Spleen (tissue), 11 donors: ENCODE measurements at regions not wholly inside any gene's neighbourhood (a gene's known extent, or its start where the extent isn't known, plus 50 kb on each side); places are given as distances from the start of the nearest gene placed in this dataset.

ENCODE experiments used
- DNase-seq: peaks from one replicate; pipeline ENCODE4 v3.0.0-alpha.2; 2020
- H3K27ac ChIP-seq, 8 donors: fragments of 200-600 bp; sonication (generic) in 7 of 8; 1 replicate in 4 of 8; 2 replicates in 4 of 8; pipeline versions ENCODE4 v1.5.0 to v1.8.0; 2016 to 2021; ENCODE audit warnings: inconsistent platforms in 4 of 8, mild to moderate bottlenecking in 4 of 8, moderate library complexity in 1 of 8
- H3K27me3 ChIP-seq, 7 donors: fragments of 200-600 bp; sonication (generic) in 6 of 7; replicated peaks in 1 of 7; 1 replicate in 4 of 7; 2 replicates in 3 of 7; pipeline versions ENCODE4 v1.5.0 to v1.8.0; 2016 to 2021; ENCODE audit warnings: inconsistent platforms in 3 of 7, mild to moderate bottlenecking in 1 of 7
- H3K36me3 ChIP-seq, 6 donors: fragments of 200-600 bp; sonication (generic) in 5 of 6; 1 replicate in 4 of 6; 2 replicates in 2 of 6; pipeline versions ENCODE4 v1.5.0 to v1.8.0; 2016 to 2021; ENCODE audit warnings: inconsistent platforms in 2 of 6
- H3K4me1 ChIP-seq, 6 donors: fragments of 200-600 bp; sonication (generic) in 5 of 6; 1 replicate in 3 of 6; 2 replicates in 3 of 6; pipeline versions ENCODE4 v1.5.0 to v1.8.0; 2016 to 2021; ENCODE audit warnings: inconsistent platforms in 3 of 6
- H3K4me3 ChIP-seq, 8 donors: fragments of 200-600 bp; sonication (generic) in 7 of 8; 1 replicate in 4 of 8; 2 replicates in 4 of 8; pipeline versions ENCODE4 v1.5.0 to v1.8.0; 2016 to 2021; ENCODE audit warnings: inconsistent platforms in 4 of 8, mild to moderate bottlenecking in 4 of 8, moderate library complexity in 2 of 8
- H3K9me3 ChIP-seq, 8 donors: fragments of 200-600 bp; sonication (generic) in 7 of 8; 1 replicate in 4 of 8; 2 replicates in 4 of 8; pipeline versions ENCODE4 v1.5.0 to v1.8.0; 2016 to 2021; ENCODE audit warnings: inconsistent platforms in 4 of 8
- POLR2A ChIP-seq, 3 donors: fragments of 450-650 bp; IDR thresholded peaks; one replicate each; pipeline ENCODE4 v1.5.1; 2017; ENCODE audit warnings: antibody characterized with exemption in 3 of 3, mild to moderate bottlenecking in 1 of 3
- POLR2AphosphoS5 ChIP-seq, 3 donors: sonication (generic); formaldehyde crosslinking; IDR thresholded peaks; one replicate each; pipeline ENCODE4 v1.5.1; 2017; ENCODE audit warnings: antibody characterized with exemption in 3 of 3
- WGBS, 5 donors: extraction: QIAGEN DNeasy Blood & Tissue Kit in 3 of 5; methylation state at CpG; one replicate each; pipeline versions ENCODE4 v1.1.5 to v1.1.7; 2013 to 2018; 5-methylcytosine and 5-hydroxymethylcytosine counted together
- intact Hi-C: fragments of 100-400 bp; cut with DNase I; formaldehyde crosslinking; loops from one replicate; pipeline ENCODE4 v1.15.0; 2023; ENCODE audit warnings: low total_unique reads
- TF ChIP-seq, protein P1 (sequence below), 11 experiments: fragments of 200-600 bp in 7 of 11; fragments of 450-650 bp in 4 of 11; sonication (generic) in 4 of 11; IDR thresholded peaks in 8 of 11; conservative IDR thresholded peaks in 3 of 11; 1 replicate in 7 of 11; 2 replicates in 4 of 11; pipeline versions ENCODE4 v1.4.0 to v1.8.0; 2016 to 2021; ENCODE audit warnings: antibody characterized with exemption in 11 of 11, inconsistent platforms in 4 of 11, mild to moderate bottlenecking in 1 of 11
- donor health status: healthy with polysubstance abuse.
- donor health status: DM: no; HTN: no; CAD: no; lungs with moderate emphysema.
- donor health status: DM: no; HTN: no; CAD: no.
- donor health status: Bipolar disorder and iron deficiency.
- donor health status: healthy.
- donor health status: DM: no; HTN: no; CAD: no.
- donor health status: DM: yes; HTN: yes; CAD: no.

- H3K36me3 ChIP-seq = no peaks in the 10 kb centered on the region
- no peak for TF ChIP-seq POLR2A (IDR thresholded peaks at IDR 0.05)
- TF ChIP-seq, protein P1, sequence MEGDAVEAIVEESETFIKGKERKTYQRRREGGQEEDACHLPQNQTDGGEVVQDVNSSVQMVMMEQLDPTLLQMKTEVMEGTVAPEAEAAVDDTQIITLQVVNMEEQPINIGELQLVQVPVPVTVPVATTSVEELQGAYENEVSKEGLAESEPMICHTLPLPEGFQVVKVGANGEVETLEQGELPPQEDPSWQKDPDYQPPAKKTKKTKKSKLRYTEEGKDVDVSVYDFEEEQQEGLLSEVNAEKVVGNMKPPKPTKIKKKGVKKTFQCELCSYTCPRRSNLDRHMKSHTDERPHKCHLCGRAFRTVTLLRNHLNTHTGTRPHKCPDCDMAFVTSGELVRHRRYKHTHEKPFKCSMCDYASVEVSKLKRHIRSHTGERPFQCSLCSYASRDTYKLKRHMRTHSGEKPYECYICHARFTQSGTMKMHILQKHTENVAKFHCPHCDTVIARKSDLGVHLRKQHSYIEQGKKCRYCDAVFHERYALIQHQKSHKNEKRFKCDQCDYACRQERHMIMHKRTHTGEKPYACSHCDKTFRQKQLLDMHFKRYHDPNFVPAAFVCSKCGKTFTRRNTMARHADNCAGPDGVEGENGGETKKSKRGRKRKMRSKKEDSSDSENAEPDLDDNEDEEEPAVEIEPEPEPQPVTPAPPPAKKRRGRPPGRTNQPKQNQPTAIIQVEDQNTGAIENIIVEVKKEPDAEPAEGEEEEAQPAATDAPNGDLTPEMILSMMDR (IDR thresholded peaks at IDR 0.05 in 8 of 11, conservative IDR thresholded peaks at IDR 0.05 in 3 of 11) = no peak
- no peak for TF ChIP-seq POLR2AphosphoS5 (IDR thresholded peaks at IDR 0.05)
- no peaks in the 10 kb centered on the region for H3K27me3 ChIP-seq
- no peak overlapping the region for H3K4me3 ChIP-seq
- intact Hi-C loops = no loop called here
- H3K27ac ChIP-seq = no peak overlapping the region
- WGBS, 5 donors = 76 to 93% (median 84%) methylated on average over 3 of the region's 3 CpGs
- no peak for DNase-seq
- H3K9me3 ChIP-seq = no peaks in the 10 kb centered on the region
- H3K4me1 ChIP-seq = no peaks in the 10 kb centered on the region
Observed at GRCh38 chr1:209319057-209319432, 264.5 kb upstream of the CAMK1G start.

- H3K36me3 ChIP-seq = no peaks in the 10 kb centered on the region
- no peak overlapping the region for H3K27ac ChIP-seq
- 83 to 90% (median 84%) methylated on average over 3 of the region's 3 CpGs for WGBS, 5 donors
- intact Hi-C loops = no loop called here
- no peak for DNase-seq
- H3K4me1 ChIP-seq = no peaks in the 10 kb centered on the region
- no peaks in the 10 kb centered on the region for H3K27me3 ChIP-seq
- no peak overlapping the region for H3K4me3 ChIP-seq
- no peak for TF ChIP-seq POLR2AphosphoS5 (IDR thresholded peaks at IDR 0.05)
- no peak for TF ChIP-seq POLR2A (IDR thresholded peaks at IDR 0.05)
- TF ChIP-seq, protein P1 (IDR thresholded peaks at IDR 0.05 in 8 of 11, conservative IDR thresholded peaks at IDR 0.05 in 3 of 11) = no peak
- H3K9me3 ChIP-seq = no peaks in the 10 kb centered on the region
Observed at GRCh38 chr1:209319549-209319948, 264.0 kb upstream of the CAMK1G start.

DNA sequence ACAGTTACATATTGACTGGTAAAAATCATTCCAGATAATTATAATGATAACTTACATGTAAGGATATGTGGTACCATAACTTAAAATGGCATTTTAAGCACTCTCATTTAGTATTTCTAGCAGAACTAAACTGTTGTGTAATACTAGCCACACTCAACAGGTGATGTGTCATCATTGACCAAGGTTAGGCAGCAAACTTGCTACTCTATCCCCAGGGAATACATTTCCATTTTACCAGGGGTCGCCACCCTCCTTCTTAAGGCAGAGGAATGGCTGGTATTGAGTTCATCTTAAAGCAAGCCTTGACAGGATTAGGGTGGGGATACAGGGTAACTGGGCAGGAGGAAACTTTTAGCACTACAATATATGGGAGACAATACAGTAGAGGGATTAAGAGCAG lies 259.8 kb upstream of the CAMK1G start:
- Histone ChIP-seq H3K4me3 (no peak overlapping the region), H3K27ac (no peak overlapping the region), H3K9me3 (no peaks in the 10 kb centered on the region), H3K27me3 (no peaks in the 10 kb centered on the region), H3K4me1 (no peaks in the 10 kb centered on the region), H3K36me3 (no peaks in the 10 kb centered on the region)
- intact Hi-C loops = no loop called here
- DNase-seq = no peak
- TF ChIP-seq POLR2A (IDR thresholded peaks at IDR 0.05) (no peak), POLR2AphosphoS5 (IDR thresholded peaks at IDR 0.05) (no peak)
- TF ChIP-seq, protein P1 (IDR thresholded peaks at IDR 0.05 in 8 of 11, conservative IDR thresholded peaks at IDR 0.05 in 3 of 11) = no peak
- WGBS, 5 donors = 69 to 90% (median 80%) methylated on average over 1 of the region's 1 CpG

GRCh38 chr1:209324901-209325871 lies 258.3 kb upstream of the CAMK1G start:
- no peaks in the 10 kb centered on the region for H3K27me3 ChIP-seq
- DNase-seq = no peak
- H3K27ac ChIP-seq = no peak overlapping the region
- H3K4me3 ChIP-seq = no peak overlapping the region
- no peak for TF ChIP-seq POLR2AphosphoS5 (IDR thresholded peaks at IDR 0.05)
- TF ChIP-seq, protein P1 (IDR thresholded peaks at IDR 0.05 in 8 of 11, conservative IDR thresholded peaks at IDR 0.05 in 3 of 11) = no peak
- no peak for TF ChIP-seq POLR2A (IDR thresholded peaks at IDR 0.05)
- no peaks in the 10 kb centered on the region for H3K36me3 ChIP-seq
- no peaks in the 10 kb centered on the region for H3K4me1 ChIP-seq
- 79 to 88% (median 80%) methylated on average over 5 of the region's 5 CpGs for whole genome bisulfite sequencing, 5 donors
- intact Hi-C loops = no loop called here
- H3K9me3 ChIP-seq = no peaks in the 10 kb centered on the region
